Germinal center (tissue), 1 donor: ENCODE measurements at regions not wholly inside any gene's neighbourhood (a gene's known extent, or its start where the extent isn't known, plus 50 kb on each side); places are given as distances from the start of the nearest gene placed in this dataset.

Experiments used
- DNase-seq: peaks from one replicate; pipeline ENCODE4 v3.0.0; 2012; ENCODE audit warnings: mixed read lengths, low spot score

- DNase-seq = no peak
These were observed 80.0 kb downstream of the CENPW start for GRCh38 chr6:126419901-126420300.

DNA sequence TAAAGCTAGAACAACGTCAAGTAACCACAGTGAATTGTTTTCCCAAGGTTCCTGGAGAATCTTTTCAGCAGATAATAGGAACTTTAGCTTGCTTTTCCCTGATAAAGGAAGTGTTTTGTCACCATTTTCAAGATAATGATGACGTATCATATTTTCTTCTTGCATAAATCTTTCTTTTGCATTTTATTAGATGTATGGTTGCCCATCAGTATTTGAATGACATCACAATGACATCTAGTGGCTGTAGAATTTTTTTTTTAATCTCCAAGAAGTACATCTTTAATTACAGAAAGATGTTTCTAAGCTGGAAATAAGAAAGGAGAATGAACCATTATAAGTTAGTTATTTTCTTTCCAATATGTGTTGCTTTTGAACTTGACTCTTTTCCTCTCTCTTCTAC, 83.0 kb downstream of the CENPW start:
- DNase-seq = no peak

GRCh38 chr6:126427713-126428112, 87.8 kb downstream of the CENPW start:
- no peak for DNase-seq

- DNase-seq = no peak
These were observed 90.0 kb downstream of the CENPW start for GRCh38 chr6:126429866-126430265.

DNA sequence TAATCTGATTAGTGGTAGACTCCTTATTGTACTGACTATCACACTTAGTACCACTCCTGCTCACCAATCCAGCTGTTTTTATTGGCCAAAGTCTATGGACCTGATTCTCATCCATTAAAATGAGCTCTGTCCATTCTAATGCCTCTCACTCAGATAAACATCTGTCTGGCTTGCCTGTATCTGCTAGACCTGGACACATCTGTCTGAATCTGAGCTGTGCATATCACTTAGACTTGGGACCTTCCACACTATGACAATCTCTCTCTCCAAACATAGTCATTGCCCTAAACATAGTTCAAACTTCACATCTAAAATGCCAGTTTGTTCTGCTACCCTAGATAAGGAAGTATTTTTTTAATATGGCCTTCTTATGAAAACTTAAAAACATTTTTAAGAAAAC, 92.6 kb downstream of the CENPW start:
- DNase-seq = no peak

DNA sequence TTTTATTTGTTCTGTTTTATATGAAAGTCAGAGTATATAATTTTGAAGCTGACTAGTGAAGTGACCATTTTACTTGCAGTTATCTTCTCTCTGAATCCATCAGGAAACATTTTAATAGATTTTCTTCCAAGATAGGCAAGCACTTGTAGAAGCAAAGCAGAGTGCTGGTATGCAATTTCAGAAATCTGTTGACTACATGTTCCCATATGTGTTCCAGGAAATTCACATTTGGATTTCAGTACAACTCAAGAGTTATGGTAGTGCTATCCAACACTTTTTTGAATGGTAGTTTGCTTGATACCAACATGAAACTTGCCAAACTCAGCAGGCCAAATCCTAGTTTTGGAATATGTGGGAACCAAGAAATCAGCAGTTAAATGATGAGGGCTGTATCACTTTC, 94.0 kb downstream of the CENPW start:
- DNase-seq = no peak

- DNase-seq = no peak
These were observed 97.3 kb downstream of the CENPW start for GRCh38 chr6:126437205-126437604.

DNA sequence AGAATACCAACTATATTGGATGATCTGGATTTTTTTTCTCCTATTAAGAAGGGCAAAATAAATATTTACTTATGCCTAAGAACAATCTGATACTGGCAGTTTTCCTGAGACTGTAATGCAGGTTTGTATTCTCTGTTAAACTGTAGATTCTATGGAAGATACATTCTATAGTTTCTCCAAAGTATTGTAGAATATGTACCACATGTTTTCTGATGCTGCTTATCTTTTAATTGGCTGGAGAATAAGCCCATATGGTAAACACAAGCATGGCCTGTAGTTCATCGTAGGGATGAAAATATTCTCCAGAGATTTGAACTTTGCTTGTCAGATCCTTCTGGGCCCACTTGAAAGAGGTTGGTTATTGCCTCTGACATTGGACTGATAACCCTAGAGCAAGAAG, 99.1 kb downstream of the CENPW start:
- DNase-seq = no peak

GRCh38 chr6:126440923-126441322, 101.0 kb downstream of the CENPW start:
- no peak for DNase-seq

- no peak for DNase-seq
These were observed 104.9 kb downstream of the CENPW start for GRCh38 chr6:126444659-126445273.

DNA sequence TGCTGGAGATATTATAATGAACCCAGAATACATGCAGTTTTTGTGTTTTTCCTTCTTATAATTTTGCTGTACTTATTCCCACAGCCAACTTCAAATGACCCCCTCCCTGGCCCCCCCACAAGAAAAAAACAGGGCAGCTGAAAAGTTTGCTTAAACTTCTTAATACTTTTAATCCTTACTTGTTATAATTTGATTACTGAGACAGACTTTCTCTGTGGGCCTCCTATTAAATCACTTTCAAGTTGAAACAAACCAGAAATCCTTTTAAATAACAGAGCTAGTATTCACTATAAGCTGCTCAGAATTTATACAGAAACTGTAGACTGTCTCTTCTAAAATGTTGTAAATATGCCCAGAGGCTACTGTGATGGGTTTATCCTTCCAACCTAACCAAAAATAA, 106.3 kb downstream of the CENPW start:
- no peak for DNase-seq

DNA sequence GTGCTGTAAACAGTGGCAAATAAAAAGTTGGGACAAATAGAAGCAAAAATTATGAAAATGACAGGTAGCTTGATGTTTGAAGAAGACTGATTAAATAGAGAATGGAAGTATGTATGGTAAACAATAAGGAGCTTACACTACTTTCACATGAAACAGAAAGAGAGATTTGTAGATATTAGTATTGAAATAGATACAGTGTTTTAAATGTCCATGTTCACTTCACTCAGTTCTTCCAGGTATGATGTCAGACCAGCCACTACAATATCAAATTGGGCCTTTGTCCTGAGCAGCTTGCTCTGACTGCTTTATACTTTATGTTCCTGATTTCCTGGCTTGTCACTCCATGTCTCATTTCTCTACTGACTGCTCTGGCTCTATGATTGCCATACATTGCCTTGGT, 107.5 kb downstream of the CENPW start:
- DNase-seq = no peak

DNA sequence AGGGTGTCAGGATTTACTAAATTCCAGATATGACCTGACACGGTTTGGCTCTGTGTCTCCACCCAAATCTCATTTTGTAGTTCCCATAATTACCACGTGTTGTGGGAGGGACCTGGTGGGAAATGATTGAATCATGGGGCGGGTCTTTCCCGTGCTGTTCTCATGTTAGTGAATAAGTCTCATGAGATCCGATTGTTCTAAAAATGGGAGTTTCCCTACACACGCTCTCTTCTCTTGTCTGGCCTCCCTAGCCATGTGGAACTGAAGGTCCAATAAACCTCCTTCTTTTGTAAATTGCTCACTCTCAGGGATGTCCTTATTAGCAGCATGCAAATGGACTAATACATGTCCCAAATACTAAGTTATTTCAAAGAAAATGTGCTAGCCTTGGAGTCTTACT, 121.1 kb downstream of the CENPW start:
- no peak for DNase-seq

GRCh38 chr6:126464245-126464644, 124.3 kb downstream of the CENPW start:
- no peak for DNase-seq

GRCh38 chr6:126475449-126475848, 135.5 kb downstream of the CENPW start:
- DNase-seq = no peak

DNA sequence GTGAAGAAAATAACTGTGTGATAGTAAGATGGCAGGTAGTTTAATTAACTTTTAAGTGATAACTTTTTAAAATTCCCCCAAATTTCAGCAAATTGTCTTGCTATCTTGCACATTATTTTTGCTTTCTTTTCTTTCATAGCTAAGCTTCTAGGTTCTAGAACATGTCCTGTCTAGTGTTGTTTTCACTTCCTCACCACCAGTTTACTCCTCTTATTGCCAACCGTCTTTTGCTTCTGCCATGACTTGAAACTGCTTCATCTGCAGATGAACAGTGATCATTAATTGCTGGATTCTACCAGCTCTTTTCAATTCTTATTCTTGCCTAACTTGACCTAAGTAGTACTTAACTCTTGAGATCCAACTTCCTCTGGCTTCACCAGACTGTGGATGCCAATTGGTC, 137.8 kb downstream of the CENPW start:
- DNase-seq = no peak

DNA sequence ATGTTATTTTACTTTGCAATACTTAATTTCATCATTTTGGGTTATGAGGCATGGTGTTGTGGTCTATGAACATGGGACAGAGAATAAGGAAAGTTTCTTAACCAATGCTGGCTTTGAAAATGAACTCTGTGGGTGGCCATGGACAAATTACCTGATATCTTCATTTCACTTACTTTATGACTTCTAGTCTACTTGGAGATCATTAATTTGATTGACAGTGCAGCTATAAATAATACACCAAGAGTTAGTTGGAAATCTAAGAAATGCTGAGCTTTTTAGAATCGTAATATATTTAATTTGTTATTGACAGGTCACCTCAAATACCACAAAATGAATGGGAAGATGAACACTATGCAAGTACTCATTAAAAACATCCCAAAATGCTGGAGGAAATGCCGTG, 140.4 kb downstream of the CENPW start:
- no peak for DNase-seq

DNA sequence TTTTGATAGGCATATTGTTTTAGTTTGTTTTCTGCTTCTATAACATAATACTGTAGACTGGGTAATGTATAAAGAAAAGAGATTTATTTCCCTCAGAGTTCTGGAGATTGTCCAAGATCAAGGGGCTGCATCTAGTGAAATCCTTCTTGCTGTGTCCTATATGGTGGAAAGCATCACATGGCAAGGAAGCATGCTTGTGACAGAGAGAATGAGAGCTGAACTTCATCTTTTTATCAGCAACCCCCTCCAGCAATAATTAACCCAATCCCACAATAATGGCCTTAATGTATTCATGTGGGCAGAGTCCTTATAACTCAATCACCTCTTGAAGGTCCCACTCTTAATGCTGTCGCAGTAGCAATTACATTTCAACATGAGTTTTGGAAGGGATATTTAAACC, 141.4 kb downstream of the CENPW start:
- no peak for DNase-seq

DNA sequence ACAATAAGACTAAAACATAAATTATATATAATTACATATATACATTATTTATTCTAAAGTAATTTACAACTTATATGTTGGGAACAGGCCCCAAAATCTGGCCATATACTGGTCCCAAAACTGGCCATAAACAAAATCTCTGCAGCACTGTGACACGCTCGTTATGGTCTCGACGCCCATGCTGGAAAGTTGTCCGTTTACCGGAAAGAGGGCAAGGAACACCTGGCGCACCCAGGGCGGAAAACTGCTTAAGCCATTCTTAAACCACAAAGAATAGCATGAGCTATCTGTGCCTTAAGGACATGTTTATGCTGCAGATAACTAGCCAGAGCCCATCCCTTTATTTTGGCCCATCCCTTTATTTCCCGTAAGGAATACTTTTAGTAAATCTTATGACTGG, 164.9 kb downstream of the CENPW start:
- no peak for DNase-seq

- no peak for DNase-seq
These were observed 173.3 kb downstream of the CENPW start for GRCh38 chr6:126513198-126513597.

GRCh38 chr6:126516411-126516810, 176.5 kb downstream of the CENPW start:
- no peak for DNase-seq

- no peak for DNase-seq
These were observed 185.0 kb downstream of the CENPW start for GRCh38 chr6:126524811-126525326.

- no peak for DNase-seq
These were observed 186.6 kb downstream of the CENPW start for GRCh38 chr6:126526547-126526946.

GRCh38 chr6:126526996-126527606, 187.2 kb downstream of the CENPW start:
- DNase-seq = no peak
